ENCODE measurements at regions not wholly inside any gene's neighbourhood (a gene's known extent, or its start where the extent isn't known, plus 50 kb on each side); places are given as distances from the start of the nearest gene placed in this dataset.

DNA sequence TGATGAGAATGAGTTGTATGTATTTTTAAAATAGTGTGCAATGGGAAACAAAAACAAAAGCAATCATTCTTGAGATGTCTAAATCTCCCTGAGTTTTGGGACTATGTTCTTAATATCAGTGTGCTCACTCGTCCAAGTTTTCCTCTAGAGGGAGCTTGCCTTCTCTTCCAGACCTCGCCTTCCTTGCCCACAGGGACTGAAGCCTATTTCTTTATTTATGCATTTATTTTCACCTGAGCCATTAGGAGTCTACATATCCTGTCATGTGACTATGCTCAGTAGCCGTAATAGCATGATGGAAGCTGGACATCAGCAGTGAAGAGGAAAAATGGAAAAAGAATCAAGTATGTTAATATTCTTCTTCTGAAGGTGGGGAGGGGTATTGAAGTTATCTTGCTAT lies 131.2 kb downstream of the SH3BGRL2 start:
- TF ChIP-seq, protein P1, sequence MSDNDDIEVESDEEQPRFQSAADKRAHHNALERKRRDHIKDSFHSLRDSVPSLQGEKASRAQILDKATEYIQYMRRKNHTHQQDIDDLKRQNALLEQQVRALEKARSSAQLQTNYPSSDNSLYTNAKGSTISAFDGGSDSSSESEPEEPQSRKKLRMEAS (IDR thresholded peaks at IDR 0.05; ENCODE audit: low read depth, low read length): no peak
- TF ChIP-seq, protein P2, sequence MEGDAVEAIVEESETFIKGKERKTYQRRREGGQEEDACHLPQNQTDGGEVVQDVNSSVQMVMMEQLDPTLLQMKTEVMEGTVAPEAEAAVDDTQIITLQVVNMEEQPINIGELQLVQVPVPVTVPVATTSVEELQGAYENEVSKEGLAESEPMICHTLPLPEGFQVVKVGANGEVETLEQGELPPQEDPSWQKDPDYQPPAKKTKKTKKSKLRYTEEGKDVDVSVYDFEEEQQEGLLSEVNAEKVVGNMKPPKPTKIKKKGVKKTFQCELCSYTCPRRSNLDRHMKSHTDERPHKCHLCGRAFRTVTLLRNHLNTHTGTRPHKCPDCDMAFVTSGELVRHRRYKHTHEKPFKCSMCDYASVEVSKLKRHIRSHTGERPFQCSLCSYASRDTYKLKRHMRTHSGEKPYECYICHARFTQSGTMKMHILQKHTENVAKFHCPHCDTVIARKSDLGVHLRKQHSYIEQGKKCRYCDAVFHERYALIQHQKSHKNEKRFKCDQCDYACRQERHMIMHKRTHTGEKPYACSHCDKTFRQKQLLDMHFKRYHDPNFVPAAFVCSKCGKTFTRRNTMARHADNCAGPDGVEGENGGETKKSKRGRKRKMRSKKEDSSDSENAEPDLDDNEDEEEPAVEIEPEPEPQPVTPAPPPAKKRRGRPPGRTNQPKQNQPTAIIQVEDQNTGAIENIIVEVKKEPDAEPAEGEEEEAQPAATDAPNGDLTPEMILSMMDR (IDR thresholded peaks at IDR 0.05; ENCODE audit: low read depth, low read length): peak; percentile 15
